ENCODE measurements at regions not wholly inside any gene's neighbourhood (a gene's known extent, or its start where the extent isn't known, plus 50 kb on each side); places are given as distances from the start of the nearest gene placed in this dataset.

- TF ChIP-seq POLR2A (IDR thresholded peaks at IDR 0.05) (no peak), CTCF (IDR thresholded peaks at IDR 0.05) (no peak)
Measured at GRCh38 chr5:39800042-39800601, 375.3 kb upstream of the DAB2 start.
